Large intestine (tissue), 3 donors: ENCODE measurements at regions not wholly inside any gene's neighbourhood (a gene's known extent, or its start where the extent isn't known, plus 50 kb on each side); places are given as distances from the start of the nearest gene placed in this dataset.
A peak's percentile ranks its signal among the peaks of the same experiment; 100 is the strongest.
"Not testable (repeated sequence)": the region's sequence is repeated elsewhere in the genome, so short reads cannot be mapped to it uniquely, and the experiment has no call there.

Source experiments
- DNase-seq, 2 donors: peaks; one replicate each; pipeline versions ENCODE4 v3.0.0 to v3.0.0-alpha.2; 2013
- H3K27ac ChIP-seq: one replicate; pipeline ENCODE4 v1.5.1; 2013; ENCODE audit warnings: low read length
- H3K27me3 ChIP-seq: 2 replicates; pipeline ENCODE4 v1.6.1; 2013; ENCODE audit warnings: low read length; ENCODE audit not compliant: control insufficient read depth, insufficient read depth
- H3K36me3 ChIP-seq: 2 replicates; pipeline ENCODE4 v1.6.1; 2013; ENCODE audit warnings: low read length; ENCODE audit not compliant: control insufficient read depth, insufficient read depth
- H3K4me1 ChIP-seq: one replicate; pipeline ENCODE4 v1.6.1; 2013; ENCODE audit warnings: low read length; ENCODE audit not compliant: control insufficient read depth, insufficient read depth
- H3K4me3 ChIP-seq: one replicate; pipeline ENCODE4 v1.5.1; 2013; ENCODE audit warnings: low read length
- H3K9me3 ChIP-seq: one replicate; pipeline ENCODE4 v1.6.1; 2013; ENCODE audit warnings: mild to moderate bottlenecking, low read depth, low read length, moderate library complexity; ENCODE audit not compliant: control insufficient read depth
- WGBS: methylation state at CpG from one replicate; pipeline ENCODE4 v1.1.5; 2013; ENCODE audit warnings: low lambda C conversion rate; ENCODE audit not compliant: insufficient coverage; 5-methylcytosine and 5-hydroxymethylcytosine counted together

DNA sequence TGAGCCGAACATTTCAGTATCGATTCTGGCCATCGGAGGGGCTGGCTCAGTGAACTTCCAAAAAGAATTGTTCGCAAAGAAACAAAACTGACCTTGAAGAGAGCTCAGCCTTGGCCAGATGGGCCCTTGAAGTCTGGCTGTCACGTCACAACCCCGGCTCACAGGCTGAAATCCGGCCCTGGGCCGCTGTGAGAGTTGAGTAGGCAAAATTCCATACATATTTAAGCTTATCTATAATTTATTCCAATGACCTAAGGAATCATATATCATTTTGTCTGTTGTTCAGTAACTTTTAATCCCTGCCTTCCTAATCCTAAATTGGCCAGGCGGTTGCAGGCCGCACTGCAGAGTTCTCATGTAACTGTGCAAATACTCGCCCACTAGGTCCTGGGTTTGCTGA lies 174.8 kb downstream of the LAT start:
- DNase-seq, H3K36me3 ChIP-seq, H3K27ac ChIP-seq, H3K4me1 ChIP-seq, H3K27me3 ChIP-seq, H3K9me3 ChIP-seq, H3K4me3 ChIP-seq: not testable (repeated sequence)
- WGBS: no CpG with 5 or more reads among the region's 11 CpGs

DNA sequence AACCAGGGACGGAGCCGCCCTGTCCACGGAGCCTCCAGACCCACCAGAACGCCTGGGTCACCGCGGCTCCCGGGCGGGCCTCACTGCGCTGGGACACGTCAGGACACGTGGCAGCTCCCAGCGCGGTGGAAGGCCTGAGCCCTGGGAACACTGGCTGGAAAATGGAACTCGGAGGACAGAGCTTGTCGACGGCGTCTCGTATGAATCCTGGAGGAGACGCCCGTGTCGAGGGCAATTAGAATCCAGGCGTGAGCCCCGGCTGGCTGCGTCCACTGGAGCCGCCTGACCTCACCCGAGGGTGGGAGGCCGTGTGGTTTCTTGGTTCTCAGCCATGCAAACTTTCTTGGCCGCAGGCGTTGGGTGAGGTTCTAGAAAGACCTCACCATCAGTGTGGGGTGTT lies 173.9 kb downstream of the LAT start:
- WGBS: no CpG with 5 or more reads among the region's 29 CpGs
- Histone ChIP-seq H3K4me1 (no peaks in the 10 kb centered on the region), H3K9me3 (no peaks in the 10 kb centered on the region), H3K27me3 (no peaks in the 10 kb centered on the region), H3K27ac (no peak overlapping the region), H3K36me3 (no peaks in the 10 kb centered on the region), H3K4me3 (no peak overlapping the region)
- DNase-seq: no peak

GRCh38 chr16:29158031-29158784 lies 173.4 kb downstream of the LAT start:
- not testable (repeated sequence) for DNase-seq, H3K4me3 ChIP-seq, H3K36me3 ChIP-seq, H3K27me3 ChIP-seq, H3K4me1 ChIP-seq, H3K9me3 ChIP-seq, H3K27ac ChIP-seq
- WGBS: no CpG with 5 or more reads among the region's 37 CpGs

- 10% methylated on average over 3 of the region's 22 CpGs for WGBS
- peak in 1 of 2 donors; percentile 56 for DNase-seq
- not testable (repeated sequence) for H3K9me3 ChIP-seq, H3K27ac ChIP-seq, H3K36me3 ChIP-seq, H3K27me3 ChIP-seq, H3K4me1 ChIP-seq, H3K4me3 ChIP-seq
These were observed 172.4 kb downstream of the LAT start for GRCh38 chr16:29157051-29157923.

- Histone ChIP-seq H3K27ac (no peak overlapping the region), H3K4me1 (no peaks in the 10 kb centered on the region), H3K9me3 (no peaks in the 10 kb centered on the region), H3K4me3 (no peak overlapping the region), H3K36me3 (no peaks in the 10 kb centered on the region), H3K27me3 (no peaks in the 10 kb centered on the region)
- no CpG with 5 or more reads among the region's 11 CpGs for WGBS
- DNase-seq: no peak
These were observed 171.7 kb downstream of the LAT start for GRCh38 chr16:29156511-29156910.

DNA sequence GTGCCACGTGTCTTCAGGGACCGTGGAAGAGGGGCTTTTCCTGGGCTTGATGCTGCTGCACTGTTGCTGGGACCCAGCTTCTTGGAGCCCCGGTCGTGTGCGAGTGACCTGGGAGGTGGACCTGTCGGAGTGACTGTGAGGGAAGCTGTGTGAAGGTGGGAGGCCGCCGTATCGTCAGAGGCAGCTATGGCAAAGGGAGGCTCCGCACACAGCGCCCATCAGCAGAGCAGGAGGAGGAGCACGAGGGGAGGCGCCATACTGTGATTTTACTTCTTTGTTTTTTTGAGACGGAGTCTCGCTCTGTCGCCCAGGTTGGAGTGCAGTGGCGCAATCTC lies 171.0 kb downstream of the LAT start:
- H3K4me1 ChIP-seq, H3K27me3 ChIP-seq, H3K4me3 ChIP-seq, H3K27ac ChIP-seq, H3K36me3 ChIP-seq, H3K9me3 ChIP-seq, DNase-seq: not testable (repeated sequence)
- no CpG with 5 or more reads among the region's 17 CpGs for WGBS

GRCh38 chr16:29155131-29155865 lies 170.4 kb downstream of the LAT start:
- 93% methylated on average over 3 of the region's 29 CpGs for WGBS
- H3K27ac ChIP-seq, DNase-seq: not testable (repeated sequence)

GRCh38 chr16:29154676-29155121 lies 169.8 kb downstream of the LAT start:
- Histone ChIP-seq H3K4me3 (no peak overlapping the region), H3K27me3 (no peaks in the 10 kb centered on the region), H3K4me1 (no peaks in the 10 kb centered on the region), H3K27ac (no peak overlapping the region), H3K9me3 (no peaks in the 10 kb centered on the region), H3K36me3 (no peaks in the 10 kb centered on the region)
- DNase-seq: no peak
- WGBS: no CpG with 5 or more reads among the region's 20 CpGs

More at GRCh38 chr16:29155131-29155865, 170.4 kb downstream of the LAT start:
- not testable (repeated sequence) for H3K4me1 ChIP-seq, H3K36me3 ChIP-seq, H3K27me3 ChIP-seq, H3K9me3 ChIP-seq, H3K4me3 ChIP-seq

DNA sequence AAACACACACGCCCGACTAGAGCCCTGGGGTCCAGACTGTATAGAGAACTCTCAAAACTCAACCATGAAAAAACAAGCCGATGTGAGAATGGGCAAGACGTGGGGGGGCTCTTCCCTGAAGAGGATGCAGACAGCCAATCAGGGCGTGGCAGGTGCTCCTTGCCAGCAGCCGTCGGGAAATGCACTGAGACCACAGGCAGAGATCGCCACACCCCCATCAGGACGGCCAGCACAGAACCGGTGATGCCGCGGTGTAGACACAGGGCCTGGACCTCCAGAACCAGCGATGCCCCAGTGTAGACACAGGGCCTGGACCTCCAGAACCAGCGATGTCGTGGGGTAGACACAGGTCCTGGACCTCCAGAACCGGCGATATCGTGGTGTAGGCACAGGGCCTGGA lies 169.2 kb downstream of the LAT start:
- 100% methylated on average over 1 of the region's 18 CpGs for WGBS
- Histone ChIP-seq H3K27me3 (no peaks in the 10 kb centered on the region), H3K27ac (no peak overlapping the region), H3K9me3 (no peaks in the 10 kb centered on the region), H3K4me3 (no peak overlapping the region), H3K36me3 (no peaks in the 10 kb centered on the region), H3K4me1 (no peaks in the 10 kb centered on the region)
- DNase-seq: no peak

GRCh38 chr16:29153307-29153706 lies 168.5 kb downstream of the LAT start:
- WGBS: no CpG with 5 or more reads among the region's 15 CpGs
- not testable (repeated sequence) for H3K9me3 ChIP-seq, H3K27me3 ChIP-seq, DNase-seq, H3K27ac ChIP-seq, H3K36me3 ChIP-seq, H3K4me1 ChIP-seq, H3K4me3 ChIP-seq
